MM.1S (cell line): ENCODE measurements at regions not wholly inside any gene's neighbourhood (a gene's known extent, or its start where the extent isn't known, plus 50 kb on each side); places are given as distances from the start of the nearest gene placed in this dataset.

Experiments
- EZH2 ChIP-seq: fragments of 300-600 bp; sonication (generic); optimal IDR thresholded peaks from 2 replicates; pipeline ENCODE3; 2017; ENCODE audit warnings: low read depth, mild to moderate bottlenecking, antibody characterized with exemption, low read length, mixed read lengths
- TF ChIP-seq, protein P1 (sequence below): fragments of 300-600 bp; sonication (generic); IDR thresholded peaks from 2 replicates; pipeline ENCODE4 v1.5.1; 2016; ENCODE audit warnings: antibody characterized with exemption, low read length, mixed read lengths

DNA sequence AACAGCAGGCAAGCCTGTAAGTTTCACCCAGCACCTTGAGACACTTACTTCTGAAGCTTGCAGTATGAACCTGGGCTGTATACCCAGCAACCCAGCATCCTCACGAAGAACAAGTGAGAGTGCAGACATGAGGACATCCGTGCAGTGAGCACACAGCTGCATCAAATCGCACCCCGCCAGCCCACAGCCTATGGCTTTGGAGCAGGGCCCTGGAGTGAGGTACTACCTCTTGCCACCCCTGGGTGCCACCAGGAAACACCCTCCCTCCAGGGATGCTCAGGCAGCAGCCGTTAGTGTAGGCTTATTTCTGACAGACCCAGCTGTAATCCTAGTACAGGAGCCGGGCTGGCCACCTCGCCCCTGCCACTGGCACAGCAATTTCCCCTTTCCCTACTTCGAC, 81.4 kb downstream of the ATPSCKMT start:
- TF ChIP-seq, protein P1, sequence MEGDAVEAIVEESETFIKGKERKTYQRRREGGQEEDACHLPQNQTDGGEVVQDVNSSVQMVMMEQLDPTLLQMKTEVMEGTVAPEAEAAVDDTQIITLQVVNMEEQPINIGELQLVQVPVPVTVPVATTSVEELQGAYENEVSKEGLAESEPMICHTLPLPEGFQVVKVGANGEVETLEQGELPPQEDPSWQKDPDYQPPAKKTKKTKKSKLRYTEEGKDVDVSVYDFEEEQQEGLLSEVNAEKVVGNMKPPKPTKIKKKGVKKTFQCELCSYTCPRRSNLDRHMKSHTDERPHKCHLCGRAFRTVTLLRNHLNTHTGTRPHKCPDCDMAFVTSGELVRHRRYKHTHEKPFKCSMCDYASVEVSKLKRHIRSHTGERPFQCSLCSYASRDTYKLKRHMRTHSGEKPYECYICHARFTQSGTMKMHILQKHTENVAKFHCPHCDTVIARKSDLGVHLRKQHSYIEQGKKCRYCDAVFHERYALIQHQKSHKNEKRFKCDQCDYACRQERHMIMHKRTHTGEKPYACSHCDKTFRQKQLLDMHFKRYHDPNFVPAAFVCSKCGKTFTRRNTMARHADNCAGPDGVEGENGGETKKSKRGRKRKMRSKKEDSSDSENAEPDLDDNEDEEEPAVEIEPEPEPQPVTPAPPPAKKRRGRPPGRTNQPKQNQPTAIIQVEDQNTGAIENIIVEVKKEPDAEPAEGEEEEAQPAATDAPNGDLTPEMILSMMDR = no peak
- TF ChIP-seq EZH2 = no peak
